Endometrium (tissue), 2 donors: ENCODE measurements at regions not wholly inside any gene's neighbourhood (a gene's known extent, or its start where the extent isn't known, plus 50 kb on each side); places are given as distances from the start of the nearest gene placed in this dataset.
A peak's percentile ranks its signal among the peaks of the same experiment; 100 is the strongest.

Source experiments
- FAIRE-seq: peaks from 2 replicates; lab custom pipeline; 2012; peaks lifted over from hg19 to GRCh38; lab: Jason Lieb, UNC
- donor health status: control.
- donor health status: control.

- no peak for FAIRE-seq
Observed at GRCh38 chr4:23660865-23661264, 229.0 kb downstream of the PPARGC1A start.

- no peak for FAIRE-seq
Observed at GRCh38 chr4:23654791-23655190, 235.1 kb downstream of the PPARGC1A start.

- no peak for FAIRE-seq
Observed at GRCh38 chr4:23648854-23649596, 240.8 kb downstream of the PPARGC1A start.

GRCh38 chr4:23635468-23635867 lies 254.4 kb downstream of the PPARGC1A start:
- no peak for FAIRE-seq

- no peak for FAIRE-seq
Observed at GRCh38 chr4:23631255-23631950, 258.4 kb downstream of the PPARGC1A start.

GRCh38 chr4:23630110-23630509 lies 259.7 kb downstream of the PPARGC1A start:
- FAIRE-seq, result no peak

- no peak for FAIRE-seq
Observed at GRCh38 chr4:23629421-23629820, 260.4 kb downstream of the PPARGC1A start.

- FAIRE-seq, result no peak
Observed at GRCh38 chr4:23614284-23614892, 275.5 kb downstream of the PPARGC1A start.

- no peak for FAIRE-seq
Observed at GRCh38 chr4:23613782-23614181, 276.1 kb downstream of the PPARGC1A start.

- FAIRE-seq, result no peak
Observed at GRCh38 chr4:23602720-23603119, 287.1 kb downstream of the PPARGC1A start.

- no peak for FAIRE-seq
Observed at GRCh38 chr4:23594125-23594524, 295.7 kb downstream of the PPARGC1A start.

GRCh38 chr4:23590431-23590830 lies 299.4 kb downstream of the PPARGC1A start:
- no peak for FAIRE-seq

GRCh38 chr4:23584024-23584423 lies 305.8 kb downstream of the PPARGC1A start:
- FAIRE-seq, result no peak

GRCh38 chr4:23582671-23583070 lies 307.2 kb downstream of the PPARGC1A start:
- no peak for FAIRE-seq

GRCh38 chr4:23579166-23579565 lies 310.7 kb downstream of the PPARGC1A start:
- no peak for FAIRE-seq

GRCh38 chr4:23577398-23577797 lies 312.4 kb downstream of the PPARGC1A start:
- FAIRE-seq, result no peak

GRCh38 chr4:23572382-23572781 lies 317.5 kb downstream of the PPARGC1A start:
- FAIRE-seq, result no peak

GRCh38 chr4:23567338-23567737 lies 322.5 kb downstream of the PPARGC1A start:
- peak; percentile 70 for FAIRE-seq

GRCh38 chr4:23560748-23561147 lies 329.1 kb downstream of the PPARGC1A start:
- FAIRE-seq, result no peak

- FAIRE-seq, result no peak
Observed at GRCh38 chr4:23558101-23558500, 331.7 kb downstream of the PPARGC1A start.

- FAIRE-seq, result no peak
Observed at GRCh38 chr4:23547601-23548000, 342.2 kb downstream of the PPARGC1A start.

GRCh38 chr4:23547096-23547495 lies 342.8 kb downstream of the PPARGC1A start:
- FAIRE-seq, result no peak

GRCh38 chr4:23539969-23540569 lies 349.8 kb downstream of the PPARGC1A start:
- no peak for FAIRE-seq
